H9 (cell line): ENCODE measurements at regions not wholly inside any gene's neighbourhood (a gene's known extent, or its start where the extent isn't known, plus 50 kb on each side); places are given as distances from the start of the nearest gene placed in this dataset.

Source experiments
- DNase-seq: peaks from one replicate; pipeline ENCODE4 v3.0.0-alpha.2; 2017
- H2AFZ ChIP-seq: one replicate; pipeline ENCODE4 v1.6.1; 2013; ENCODE audit warnings: mild to moderate bottlenecking, low read length, control low read depth, moderate library complexity
- H2AK5ac ChIP-seq: 2 replicates; pipeline ENCODE4 v1.6.1; 2013; ENCODE audit warnings: low read length, control low read depth, mixed read lengths; ENCODE audit not compliant: insufficient read length
- H2BK120ac ChIP-seq: one replicate; pipeline ENCODE4 v1.6.1; 2013; ENCODE audit warnings: low read depth, mild to moderate bottlenecking, low read length, control low read depth, inconsistent platforms; ENCODE audit not compliant: poor library complexity, severe bottlenecking
- H2BK12ac ChIP-seq: 2 replicates; pipeline ENCODE4 v1.6.1; 2013; ENCODE audit warnings: low read length, control low read depth, mixed read lengths, low read depth; ENCODE audit not compliant: insufficient read length
- H2BK15ac ChIP-seq: 2 replicates; pipeline ENCODE4 v1.6.1; 2013; ENCODE audit warnings: low read depth, low read length, control low read depth
- H2BK20ac ChIP-seq: one replicate; pipeline ENCODE4 v1.6.1; 2013; ENCODE audit warnings: low read depth, mild to moderate bottlenecking, low read length, control low read depth, inconsistent platforms; ENCODE audit not compliant: poor library complexity, severe bottlenecking
- H2BK5ac ChIP-seq: 2 replicates; pipeline ENCODE4 v1.6.1; 2013; ENCODE audit warnings: low read length, control low read depth, mixed read lengths; ENCODE audit not compliant: insufficient read length
- H3K14ac ChIP-seq: 2 replicates; pipeline ENCODE4 v1.6.1; 2013; ENCODE audit warnings: low read length, control low read depth; ENCODE audit not compliant: insufficient read depth
- H3K18ac ChIP-seq: 2 replicates; pipeline ENCODE4 v1.6.1; 2013; ENCODE audit warnings: low read depth, mild to moderate bottlenecking, mixed read lengths, low read length, control low read depth; ENCODE audit not compliant: insufficient read length
- H3K23ac ChIP-seq: 2 replicates; pipeline ENCODE4 v1.6.1; 2013; ENCODE audit warnings: low read length, control low read depth, mixed read lengths, low read depth; ENCODE audit not compliant: insufficient read length
- H3K23me2 ChIP-seq: 2 replicates; pipeline ENCODE4 v1.6.1; 2013; ENCODE audit warnings: low read depth, mild to moderate bottlenecking, mixed read lengths, low read length, control low read depth; ENCODE audit not compliant: insufficient read length, poor library complexity, severe bottlenecking
- H3K27ac ChIP-seq: 2 replicates; pipeline ENCODE4 v1.5.1; 2013; ENCODE audit warnings: low read length, control low read depth, mixed read lengths, low read depth; ENCODE audit not compliant: insufficient read length
- H3K27me3 ChIP-seq: 2 replicates; pipeline ENCODE4 v1.6.1; 2013; ENCODE audit warnings: low read length, control low read depth, inconsistent platforms; ENCODE audit not compliant: insufficient read depth
- H3K4ac ChIP-seq: 2 replicates; pipeline ENCODE4 v1.6.1; 2013; ENCODE audit warnings: low read depth, mild to moderate bottlenecking, control low read depth, inconsistent platforms, low read length, moderate library complexity
- H3K4me1 ChIP-seq: 2 replicates; pipeline ENCODE4 v1.6.1; 2013; ENCODE audit warnings: low read length, control low read depth, inconsistent platforms; ENCODE audit not compliant: insufficient read depth
- H3K4me2 ChIP-seq: 2 replicates; pipeline ENCODE4 v1.6.1; 2013; ENCODE audit warnings: low read length, control low read depth, mixed read lengths; ENCODE audit not compliant: insufficient read length, insufficient read depth
- H3K56ac ChIP-seq: 2 replicates; pipeline ENCODE4 v1.6.1; 2013; ENCODE audit warnings: low read depth, mild to moderate bottlenecking, mixed read lengths, low read length, control low read depth; ENCODE audit not compliant: insufficient read length
- H3K79me1 ChIP-seq: 2 replicates; pipeline ENCODE4 v1.6.1; 2013; ENCODE audit warnings: low read depth, mild to moderate bottlenecking, moderate library complexity, low read length, control low read depth, inconsistent platforms; ENCODE audit not compliant: insufficient read depth, poor library complexity, severe bottlenecking
- H3K79me2 ChIP-seq: 2 replicates; pipeline ENCODE4 v1.6.1; 2013; ENCODE audit warnings: low read length, control low read depth, inconsistent platforms; ENCODE audit not compliant: insufficient read depth
- H3K9ac ChIP-seq: 2 replicates; pipeline ENCODE4 v1.6.1; 2013; ENCODE audit warnings: low read length, control low read depth, mixed read lengths; ENCODE audit not compliant: insufficient read length; ENCODE audit errors: extremely low read depth
- H3K9me3 ChIP-seq: one replicate; pipeline ENCODE4 v1.6.1; 2013; ENCODE audit warnings: low read depth, low read length, inconsistent platforms; ENCODE audit not compliant: control insufficient read depth
- H3T11ph ChIP-seq: one replicate; pipeline ENCODE4 v1.6.1; 2013; ENCODE audit warnings: mild to moderate bottlenecking, low read length, control low read depth, inconsistent platforms
- H4K20me1 ChIP-seq: one replicate; pipeline ENCODE4 v1.6.1; 2013; ENCODE audit not compliant: control insufficient read depth, insufficient read length, insufficient read depth
- H4K5ac ChIP-seq: 2 replicates; pipeline ENCODE4 v1.6.1; 2013; ENCODE audit warnings: low read depth, mild to moderate bottlenecking, mixed read lengths, low read length, control low read depth; ENCODE audit not compliant: insufficient read length
- H4K8ac ChIP-seq: replicated peaks from 2 replicates; pipeline ENCODE4 v1.6.1; 2013; ENCODE audit warnings: low read length, control low read depth, mixed read lengths, low read depth; ENCODE audit not compliant: insufficient read length
- H4K91ac ChIP-seq: 2 replicates; pipeline ENCODE4 v1.6.1; 2013; ENCODE audit warnings: low read depth, mild to moderate bottlenecking, moderate library complexity, mixed read lengths, low read length, control low read depth; ENCODE audit not compliant: insufficient read length
- H3K27ac Mint-ChIP-seq, 3 experiments: 2 replicates in 2 of 3; 3 replicates in 1 of 3; pipeline ENCODE4 v1.8.0; 2020 to 2021; ENCODE audit warnings: mixed read lengths in 3 of 3, mild to moderate bottlenecking in 1 of 3, moderate library complexity in 1 of 3
- H3K27me3 Mint-ChIP-seq: 2 replicates; pipeline ENCODE4 v1.8.0; 2021; ENCODE audit warnings: low read depth, mild to moderate bottlenecking, moderate library complexity, mixed read lengths
- H3K36me3 Mint-ChIP-seq, 3 experiments: 2 replicates in 2 of 3; 3 replicates in 1 of 3; pipeline ENCODE4 v1.8.0; 2020 to 2021; ENCODE audit warnings: low read depth in 3 of 3, mixed read lengths in 3 of 3; ENCODE audit not compliant: insufficient read depth in 1 of 3
- H3K4me1 Mint-ChIP-seq, 2 experiments: 2 replicates each; pipeline ENCODE4 v1.8.0; 2020; ENCODE audit warnings: mixed read lengths in 2 of 2
- H3K4me3 Mint-ChIP-seq, 2 experiments: 2 replicates in 1 of 2; 3 replicates in 1 of 2; pipeline ENCODE4 v1.8.0; 2020 to 2021; ENCODE audit warnings: mild to moderate bottlenecking in 2 of 2, mixed read lengths in 2 of 2, moderate library complexity in 1 of 2
- H3K9me3 Mint-ChIP-seq, 2 experiments: 2 replicates in 1 of 2; 3 replicates in 1 of 2; pipeline ENCODE4 v1.8.0; 2020; ENCODE audit warnings: mild to moderate bottlenecking in 2 of 2, mixed read lengths in 2 of 2, moderate library complexity in 1 of 2
- WGBS: extraction: QIAGEN DNeasy Blood & Tissue Kit; methylation state at CpG from one replicate; pipeline ENCODE4 v1.1.7; 2013; ENCODE audit warnings: missing lambda C conversion rate, low lambda C conversion rate, mixed read lengths; ENCODE audit not compliant: insufficient read length; ENCODE audit errors: extremely low coverage; 5-methylcytosine and 5-hydroxymethylcytosine counted together
- TF ChIP-seq, protein P1 (sequence below): fragments of 200-600 bp; sonication (generic); conservative IDR thresholded peaks from 3 replicates; pipeline ENCODE4 v1.8.0; 2021; ENCODE audit warnings: antibody characterized with exemption, mild to moderate bottlenecking

DNA sequence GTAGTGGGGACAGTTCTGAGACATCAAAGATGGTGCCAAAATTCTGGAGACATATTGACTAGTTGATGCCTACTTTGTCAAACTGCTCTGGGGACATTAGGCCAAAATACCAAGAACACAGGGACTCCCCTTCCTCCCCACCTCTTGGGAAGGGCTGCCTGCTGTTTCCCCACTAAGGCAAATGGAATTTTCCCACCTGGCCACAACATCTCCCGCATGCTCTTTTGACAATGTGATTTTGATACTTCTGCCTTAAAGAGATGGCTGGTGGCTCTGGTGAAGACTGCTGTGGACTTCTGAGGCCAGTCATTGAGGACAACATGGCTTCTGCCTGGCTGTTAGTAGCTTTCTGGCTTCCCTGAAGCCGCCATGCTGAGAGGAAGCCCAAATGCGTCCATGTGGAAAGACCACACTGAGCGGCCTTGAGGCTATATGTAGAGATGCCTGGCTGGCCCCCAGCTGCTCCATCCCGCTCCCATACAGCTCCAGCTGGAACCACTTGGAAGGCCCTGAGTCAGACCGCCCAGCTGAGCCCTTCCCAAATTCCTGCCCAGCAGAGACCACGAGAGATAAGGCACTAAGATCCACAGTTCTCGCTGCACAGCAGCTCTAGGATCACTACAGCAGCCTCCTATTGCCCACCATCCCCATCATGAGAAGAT is 226.7 kb downstream of the SYK start:
- H3K27me3 ChIP-seq = no peaks in the 10 kb centered on the region
- no peaks in the 10 kb centered on the region for H3K4me1 ChIP-seq
- no peak overlapping the region for H2BK20ac ChIP-seq
- H2BK15ac ChIP-seq = no peak overlapping the region
- no peak overlapping the region for H3K14ac ChIP-seq
- no peaks in the 10 kb centered on the region for H3K9me3 ChIP-seq
- H4K91ac ChIP-seq = no peak overlapping the region
- H2AK5ac ChIP-seq = no peak overlapping the region
- Mint-ChIP-seq H3K36me3 (no peaks in the 10 kb centered on the region), H3K9me3 (no peaks in the 10 kb centered on the region; a peak in 1 of 5 replicates), H3K4me3 (no peak overlapping the region), H3K27me3 (peaks cover 5% of the 10 kb centered on the region), H3K27ac (peak overlapping the region in 1 of 3 experiments; percentile 65; a peak in 2 of 7 replicates), H3K4me1 (0 out of 4 replicates have a peak, but pooled peaks cover 0 to 3% of the 10 kb centered on the region in 2 experiments)
- no CpG with 5 or more reads among the region's 8 CpGs for WGBS
- H3K79me2 ChIP-seq = no peaks in the 10 kb centered on the region
- no peak for DNase-seq
- no peak overlapping the region for H2BK120ac ChIP-seq
- no peak overlapping the region for H3K9ac ChIP-seq
- TF ChIP-seq, protein P1, sequence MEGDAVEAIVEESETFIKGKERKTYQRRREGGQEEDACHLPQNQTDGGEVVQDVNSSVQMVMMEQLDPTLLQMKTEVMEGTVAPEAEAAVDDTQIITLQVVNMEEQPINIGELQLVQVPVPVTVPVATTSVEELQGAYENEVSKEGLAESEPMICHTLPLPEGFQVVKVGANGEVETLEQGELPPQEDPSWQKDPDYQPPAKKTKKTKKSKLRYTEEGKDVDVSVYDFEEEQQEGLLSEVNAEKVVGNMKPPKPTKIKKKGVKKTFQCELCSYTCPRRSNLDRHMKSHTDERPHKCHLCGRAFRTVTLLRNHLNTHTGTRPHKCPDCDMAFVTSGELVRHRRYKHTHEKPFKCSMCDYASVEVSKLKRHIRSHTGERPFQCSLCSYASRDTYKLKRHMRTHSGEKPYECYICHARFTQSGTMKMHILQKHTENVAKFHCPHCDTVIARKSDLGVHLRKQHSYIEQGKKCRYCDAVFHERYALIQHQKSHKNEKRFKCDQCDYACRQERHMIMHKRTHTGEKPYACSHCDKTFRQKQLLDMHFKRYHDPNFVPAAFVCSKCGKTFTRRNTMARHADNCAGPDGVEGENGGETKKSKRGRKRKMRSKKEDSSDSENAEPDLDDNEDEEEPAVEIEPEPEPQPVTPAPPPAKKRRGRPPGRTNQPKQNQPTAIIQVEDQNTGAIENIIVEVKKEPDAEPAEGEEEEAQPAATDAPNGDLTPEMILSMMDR = no peak
- no peak overlapping the region for H4K5ac ChIP-seq
- H3K18ac ChIP-seq = no peak overlapping the region
- no peak overlapping the region for H3K56ac ChIP-seq
- no peaks in the 10 kb centered on the region for H3K23me2 ChIP-seq
- no peak overlapping the region for H2AFZ ChIP-seq
- H4K8ac ChIP-seq = no peak overlapping the region
- no peak overlapping the region for H2BK12ac ChIP-seq
- no peak overlapping the region for H3K4me2 ChIP-seq
- no peak overlapping the region for H2BK5ac ChIP-seq
- no peak overlapping the region for H3T11ph ChIP-seq
- no peak overlapping the region for H3K27ac ChIP-seq
- H3K4ac ChIP-seq = no peak overlapping the region
- H3K23ac ChIP-seq = no peak overlapping the region
- H4K20me1 ChIP-seq = no peaks in the 10 kb centered on the region
- H3K79me1 ChIP-seq = no peaks in the 10 kb centered on the region
